ENCODE measurements at regions not wholly inside any gene's neighbourhood (a gene's known extent, or its start where the extent isn't known, plus 50 kb on each side); places are given as distances from the start of the nearest gene placed in this dataset.

DNA sequence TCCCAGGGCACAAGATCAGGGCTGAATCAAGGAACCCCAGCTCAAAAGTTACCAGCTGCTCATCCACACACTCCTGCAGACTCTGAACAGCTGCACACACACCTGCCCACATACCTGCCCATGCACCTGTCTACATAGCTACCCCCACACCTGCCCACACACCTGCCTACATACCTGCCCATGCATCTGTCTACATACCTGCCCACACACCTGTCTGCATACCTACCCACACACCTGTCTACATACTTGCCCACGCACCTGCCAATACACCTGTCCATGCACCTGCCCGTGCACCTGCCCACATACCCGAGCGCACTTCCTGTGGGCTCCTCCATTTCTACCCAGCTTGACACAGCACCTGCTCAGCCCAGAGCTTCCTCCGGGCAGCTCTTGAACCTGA lies 122.8 kb upstream of the AGAP1 start:
- intact Hi-C loops (cut with DNase I) = no loop called here
- no peaks in the 10 kb centered on the region for H3K27me3 ChIP-seq
- no peaks in the 10 kb centered on the region for H3K4me1 ChIP-seq
- 94% methylated on average over 5 of the region's 5 CpGs for WGBS (ENCODE audit: insufficient coverage, low coverage, low lambda C conversion rate, missing lambda C conversion rate)
- TF ChIP-seq, protein P1, sequence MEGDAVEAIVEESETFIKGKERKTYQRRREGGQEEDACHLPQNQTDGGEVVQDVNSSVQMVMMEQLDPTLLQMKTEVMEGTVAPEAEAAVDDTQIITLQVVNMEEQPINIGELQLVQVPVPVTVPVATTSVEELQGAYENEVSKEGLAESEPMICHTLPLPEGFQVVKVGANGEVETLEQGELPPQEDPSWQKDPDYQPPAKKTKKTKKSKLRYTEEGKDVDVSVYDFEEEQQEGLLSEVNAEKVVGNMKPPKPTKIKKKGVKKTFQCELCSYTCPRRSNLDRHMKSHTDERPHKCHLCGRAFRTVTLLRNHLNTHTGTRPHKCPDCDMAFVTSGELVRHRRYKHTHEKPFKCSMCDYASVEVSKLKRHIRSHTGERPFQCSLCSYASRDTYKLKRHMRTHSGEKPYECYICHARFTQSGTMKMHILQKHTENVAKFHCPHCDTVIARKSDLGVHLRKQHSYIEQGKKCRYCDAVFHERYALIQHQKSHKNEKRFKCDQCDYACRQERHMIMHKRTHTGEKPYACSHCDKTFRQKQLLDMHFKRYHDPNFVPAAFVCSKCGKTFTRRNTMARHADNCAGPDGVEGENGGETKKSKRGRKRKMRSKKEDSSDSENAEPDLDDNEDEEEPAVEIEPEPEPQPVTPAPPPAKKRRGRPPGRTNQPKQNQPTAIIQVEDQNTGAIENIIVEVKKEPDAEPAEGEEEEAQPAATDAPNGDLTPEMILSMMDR (IDR thresholded peaks at IDR 0.05) = no peak
- TF ChIP-seq POLR2A (IDR thresholded peaks at IDR 0.05) = no peak
- H3K9me3 ChIP-seq = no peaks in the 10 kb centered on the region
- DNase-seq = no peak
- H3K27ac ChIP-seq = no peak overlapping the region
- no peaks in the 10 kb centered on the region for H3K36me3 ChIP-seq
- no peak for ATAC-seq
- no peak overlapping the region for H3K4me3 ChIP-seq

GRCh38 chr2:235373171-235373570 lies 120.7 kb upstream of the AGAP1 start:
- no peaks in the 10 kb centered on the region for H3K27me3 ChIP-seq
- DNase-seq = no peak
- intact Hi-C loops (cut with DNase I) = no loop called here
- no peak for ATAC-seq
- no peak overlapping the region for H3K4me3 ChIP-seq
- H3K36me3 ChIP-seq = no peaks in the 10 kb centered on the region
- WGBS (ENCODE audit: insufficient coverage, low coverage, low lambda C conversion rate, missing lambda C conversion rate) = 82% methylated on average over 2 of the region's 2 CpGs
- no peaks in the 10 kb centered on the region for H3K4me1 ChIP-seq
- no peak overlapping the region for H3K27ac ChIP-seq
- H3K9me3 ChIP-seq = no peaks in the 10 kb centered on the region
- no peak for TF ChIP-seq POLR2A (IDR thresholded peaks at IDR 0.05)
- TF ChIP-seq, protein P1 (IDR thresholded peaks at IDR 0.05) = no peak

- H3K4me3 ChIP-seq = no peak overlapping the region
- no peak for DNase-seq
- no peaks in the 10 kb centered on the region for H3K27me3 ChIP-seq
- TF ChIP-seq POLR2A (IDR thresholded peaks at IDR 0.05) = no peak
- TF ChIP-seq, protein P1 (IDR thresholded peaks at IDR 0.05) = no peak
- whole genome bisulfite sequencing (ENCODE audit: insufficient coverage, low coverage, low lambda C conversion rate, missing lambda C conversion rate) = 70% methylated on average over 4 of the region's 4 CpGs
- peaks cover 0 to 6% (median 3%) of the 10 kb centered on the region in 4 donors for H3K4me1 ChIP-seq
- H3K36me3 ChIP-seq = no peaks in the 10 kb centered on the region
- no peaks in the 10 kb centered on the region for H3K9me3 ChIP-seq
- no peak overlapping the region for H3K27ac ChIP-seq
- intact Hi-C loops (cut with DNase I) = no loop called here
- ATAC-seq = no peak
Observed at GRCh38 chr2:235377176-235377575, 116.7 kb upstream of the AGAP1 start.

- intact Hi-C loops (cut with DNase I) = no loop called here
- Histone ChIP-seq H3K27me3 (no peaks in the 10 kb centered on the region), H3K27ac (no peak overlapping the region), H3K4me1 (peaks cover 0 to 16% (median 10%) of the 10 kb centered on the region in 4 donors), H3K9me3 (no peaks in the 10 kb centered on the region), H3K4me3 (no peak overlapping the region), H3K36me3 (no peaks in the 10 kb centered on the region)
- DNase-seq (no peak), ATAC-seq (peak in 2 of 4 donors; percentile 22 to 79)
- TF ChIP-seq POLR2A (IDR thresholded peaks at IDR 0.05) = no peak
- TF ChIP-seq, protein P1 (IDR thresholded peaks at IDR 0.05) = no peak
- WGBS (ENCODE audit: insufficient coverage, low coverage, low lambda C conversion rate, missing lambda C conversion rate) = 49% methylated on average over 4 of the region's 4 CpGs
Observed at GRCh38 chr2:235378246-235378645, 115.6 kb upstream of the AGAP1 start.

GRCh38 chr2:235378944-235379343 lies 114.9 kb upstream of the AGAP1 start:
- ATAC-seq (no peak), DNase-seq (no peak)
- H3K36me3 ChIP-seq = no peaks in the 10 kb centered on the region
- no peak overlapping the region for H3K27ac ChIP-seq
- no peaks in the 10 kb centered on the region for H3K9me3 ChIP-seq
- TF ChIP-seq, protein P1 (IDR thresholded peaks at IDR 0.05) = no peak
- no peak for TF ChIP-seq POLR2A (IDR thresholded peaks at IDR 0.05)
- no peak overlapping the region for H3K4me3 ChIP-seq
- WGBS (ENCODE audit: insufficient coverage, low coverage, low lambda C conversion rate, missing lambda C conversion rate) = 84% methylated on average over 4 of the region's 4 CpGs
- intact Hi-C loops (cut with DNase I) = no loop called here
- no peaks in the 10 kb centered on the region for H3K27me3 ChIP-seq
- peaks cover 0 to 21% (median 13%) of the 10 kb centered on the region in 4 donors for H3K4me1 ChIP-seq
